ENCODE measurements at regions not wholly inside any gene's neighbourhood (a gene's known extent, or its start where the extent isn't known, plus 50 kb on each side); places are given as distances from the start of the nearest gene placed in this dataset.

GRCh38 chr14:104264495-104265265 lies 126.3 kb downstream of the KIF26A start:
- Histone ChIP-seq H3K27me3 (ENCODE audit: control insufficient read depth in 4 of 4, insufficient read depth in 4 of 4, low read length in 3 of 4) (no peaks in the 10 kb centered on the region), H3K9me3 (ENCODE audit: control insufficient read depth in 4 of 4, low read length in 3 of 4) (no peaks in the 10 kb centered on the region), H3K4me1 (ENCODE audit: control insufficient read depth in 4 of 4, insufficient read depth in 4 of 4, low read length in 3 of 4) (no peaks in the 10 kb centered on the region), H3K36me3 (ENCODE audit: control insufficient read depth in 4 of 4, insufficient read depth in 3 of 4, low read depth in 1 of 4, low read length in 3 of 4) (no peaks in the 10 kb centered on the region), H3K27ac (ENCODE audit: low read depth in 1 of 2, low read length in 2 of 2) (no peak overlapping the region), H3K4me3 (ENCODE audit: low read depth in 1 of 3, low read length in 3 of 3) (no peak overlapping the region), H3K9ac (ENCODE audit: low read depth in 1 of 2, low read length in 2 of 2) (no peak overlapping the region)
- 86% methylated on average over 20 of the region's 20 CpGs for WGBS
- peak; percentile 28 for DNase-seq (ENCODE audit: low spot score)
- TF ChIP-seq FOXA1 (IDR thresholded peaks at IDR 0.05) (no peak), MAX (IDR thresholded peaks at IDR 0.05) (no peak), TAF1 (conservative IDR thresholded peaks at IDR 0.05) (no peak), RAD21 (IDR thresholded peaks at IDR 0.05) (no peak), FOXA2 (IDR thresholded peaks at IDR 0.05) (no peak), SP1 (IDR thresholded peaks at IDR 0.05) (no peak), GABPA (IDR thresholded peaks at IDR 0.05 in 1 of 2, conservative IDR thresholded peaks at IDR 0.05 in 1 of 2) (no peak), NR2F2 (IDR thresholded peaks at IDR 0.05) (no peak), HNF4G (IDR thresholded peaks at IDR 0.05) (no peak), EGR1 (IDR thresholded peaks at IDR 0.05; ENCODE audit: low read depth in 2 of 2) (no peak), RXRA (IDR thresholded peaks at IDR 0.05) (no peak)

GRCh38 chr14:104265918-104266630 lies 127.7 kb downstream of the KIF26A start:
- no peak overlapping the region for H3K4me3 ChIP-seq (ENCODE audit: low read depth in 1 of 3, low read length in 3 of 3)
- H3K9me3 ChIP-seq (ENCODE audit: control insufficient read depth in 4 of 4, low read length in 3 of 4): no peaks in the 10 kb centered on the region
- WGBS: 84% methylated on average over 21 of the region's 21 CpGs
- peak; percentile 22 for DNase-seq (ENCODE audit: low spot score)
- TF ChIP-seq GABPA (IDR thresholded peaks at IDR 0.05 in 1 of 2, conservative IDR thresholded peaks at IDR 0.05 in 1 of 2): no peak
- no peak for TF ChIP-seq HNF4G (IDR thresholded peaks at IDR 0.05)
- no peak for TF ChIP-seq EGR1 (IDR thresholded peaks at IDR 0.05; ENCODE audit: low read depth in 2 of 2)
- no peak for TF ChIP-seq HNF4A (conservative IDR thresholded peaks at IDR 0.05)
- no peak for TF ChIP-seq TAF1 (conservative IDR thresholded peaks at IDR 0.05)
- no peak for TF ChIP-seq REST (IDR thresholded peaks at IDR 0.05)
- TF ChIP-seq, protein P1, sequence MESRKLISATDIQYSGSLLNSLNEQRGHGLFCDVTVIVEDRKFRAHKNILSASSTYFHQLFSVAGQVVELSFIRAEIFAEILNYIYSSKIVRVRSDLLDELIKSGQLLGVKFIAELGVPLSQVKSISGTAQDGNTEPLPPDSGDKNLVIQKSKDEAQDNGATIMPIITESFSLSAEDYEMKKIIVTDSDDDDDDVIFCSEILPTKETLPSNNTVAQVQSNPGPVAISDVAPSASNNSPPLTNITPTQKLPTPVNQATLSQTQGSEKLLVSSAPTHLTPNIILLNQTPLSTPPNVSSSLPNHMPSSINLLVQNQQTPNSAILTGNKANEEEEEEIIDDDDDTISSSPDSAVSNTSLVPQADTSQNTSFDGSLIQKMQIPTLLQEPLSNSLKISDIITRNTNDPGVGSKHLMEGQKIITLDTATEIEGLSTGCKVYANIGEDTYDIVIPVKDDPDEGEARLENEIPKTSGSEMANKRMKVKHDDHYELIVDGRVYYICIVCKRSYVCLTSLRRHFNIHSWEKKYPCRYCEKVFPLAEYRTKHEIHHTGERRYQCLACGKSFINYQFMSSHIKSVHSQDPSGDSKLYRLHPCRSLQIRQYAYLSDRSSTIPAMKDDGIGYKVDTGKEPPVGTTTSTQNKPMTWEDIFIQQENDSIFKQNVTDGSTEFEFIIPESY (IDR thresholded peaks at IDR 0.05): no peak
- no peak for TF ChIP-seq JUND (IDR thresholded peaks at IDR 0.05)
- TF ChIP-seq SP1 (IDR thresholded peaks at IDR 0.05): no peak
- no peak for TF ChIP-seq MAX (IDR thresholded peaks at IDR 0.05)
- TF ChIP-seq RXRA (IDR thresholded peaks at IDR 0.05): no peak
- TF ChIP-seq, protein P2, sequence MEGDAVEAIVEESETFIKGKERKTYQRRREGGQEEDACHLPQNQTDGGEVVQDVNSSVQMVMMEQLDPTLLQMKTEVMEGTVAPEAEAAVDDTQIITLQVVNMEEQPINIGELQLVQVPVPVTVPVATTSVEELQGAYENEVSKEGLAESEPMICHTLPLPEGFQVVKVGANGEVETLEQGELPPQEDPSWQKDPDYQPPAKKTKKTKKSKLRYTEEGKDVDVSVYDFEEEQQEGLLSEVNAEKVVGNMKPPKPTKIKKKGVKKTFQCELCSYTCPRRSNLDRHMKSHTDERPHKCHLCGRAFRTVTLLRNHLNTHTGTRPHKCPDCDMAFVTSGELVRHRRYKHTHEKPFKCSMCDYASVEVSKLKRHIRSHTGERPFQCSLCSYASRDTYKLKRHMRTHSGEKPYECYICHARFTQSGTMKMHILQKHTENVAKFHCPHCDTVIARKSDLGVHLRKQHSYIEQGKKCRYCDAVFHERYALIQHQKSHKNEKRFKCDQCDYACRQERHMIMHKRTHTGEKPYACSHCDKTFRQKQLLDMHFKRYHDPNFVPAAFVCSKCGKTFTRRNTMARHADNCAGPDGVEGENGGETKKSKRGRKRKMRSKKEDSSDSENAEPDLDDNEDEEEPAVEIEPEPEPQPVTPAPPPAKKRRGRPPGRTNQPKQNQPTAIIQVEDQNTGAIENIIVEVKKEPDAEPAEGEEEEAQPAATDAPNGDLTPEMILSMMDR (IDR thresholded peaks at IDR 0.05; ENCODE audit: low read depth, low read length, missing input control): no peak
- H3K4me1 ChIP-seq (ENCODE audit: control insufficient read depth in 4 of 4, insufficient read depth in 4 of 4, low read length in 3 of 4): no peaks in the 10 kb centered on the region
- H3K9ac ChIP-seq (ENCODE audit: low read depth in 1 of 2, low read length in 2 of 2): no peak overlapping the region
- H3K27ac ChIP-seq (ENCODE audit: low read depth in 1 of 2, low read length in 2 of 2): no peak overlapping the region
- no peaks in the 10 kb centered on the region for H3K36me3 ChIP-seq (ENCODE audit: control insufficient read depth in 4 of 4, insufficient read depth in 3 of 4, low read depth in 1 of 4, low read length in 3 of 4)
- no peaks in the 10 kb centered on the region for H3K27me3 ChIP-seq (ENCODE audit: control insufficient read depth in 4 of 4, insufficient read depth in 4 of 4, low read length in 3 of 4)
